Activated CD8-positive, alpha-beta T cell treated with anti-CD3 and anti-CD28 coated beads for 36 hours (primary cell): ENCODE measurements at regions not wholly inside any gene's neighbourhood (a gene's known extent, or its start where the extent isn't known, plus 50 kb on each side); places are given as distances from the start of the nearest gene placed in this dataset.
"Not testable (repeated sequence)": the region's sequence is repeated elsewhere in the genome, so short reads cannot be mapped to it uniquely, and the experiment has no call there.

ENCODE experiments used
- ATAC-seq: fragments of 200-7000 bp; cut with Tn5 transposase; one replicate; pipeline ENCODE4 v1.10.0; 2021; ENCODE audit warnings: mild to moderate bottlenecking, moderate library complexity
- CTCF ChIA-PET: fragments of 350-600 bp; sonication (Branson Sonifier 250); formaldehyde crosslinking; loops from one replicate; lab custom pipeline; 2021; ENCODE audit warnings: antibody characterized with exemption; lab: Charles Lee
- POLR2A ChIA-PET: fragments of 350-600 bp; sonication (Branson Sonifier 250); formaldehyde crosslinking; loops from one replicate; lab custom pipeline; 2021; ENCODE audit warnings: antibody characterized with exemption; lab: Charles Lee
- DNase-seq: peaks from one replicate; pipeline ENCODE4 v3.0.0-alpha.2; 2020
- H3K27ac Mint-ChIP-seq: one replicate; pipeline ENCODE4 v1.8.0; 2021; ENCODE audit warnings: mild to moderate bottlenecking, mixed read lengths
- H3K27me3 Mint-ChIP-seq: one replicate; pipeline ENCODE4 v1.8.0; 2021; ENCODE audit warnings: mixed read lengths
- H3K36me3 Mint-ChIP-seq: one replicate; pipeline ENCODE4 v1.8.0; 2021; ENCODE audit warnings: low read depth, mixed read lengths
- H3K4me1 Mint-ChIP-seq: one replicate; pipeline ENCODE4 v1.8.0; 2021; ENCODE audit warnings: low read depth, mixed read lengths
- H3K4me3 Mint-ChIP-seq: one replicate; pipeline ENCODE4 v1.8.0; 2021; ENCODE audit warnings: mild to moderate bottlenecking, moderate library complexity, mixed read lengths
- H3K9me3 Mint-ChIP-seq: one replicate; pipeline ENCODE4 v1.8.0; 2021; ENCODE audit warnings: mixed read lengths
- intact Hi-C: fragments of 100-400 bp; cut with micrococcal nuclease; formaldehyde crosslinking; loops from one replicate; pipeline ENCODE4 v1.10.0; 2022
- TF ChIP-seq, protein P1 (sequence below): fragments of 200-600 bp; IDR thresholded peaks from one replicate; pipeline ENCODE4 v1.8.0; 2022; ENCODE audit warnings: antibody characterized with exemption, mild to moderate bottlenecking

GRCh38 chr6:21935142-21935541 lies 341.6 kb downstream of the SOX4 start:
- TF ChIP-seq, protein P1, sequence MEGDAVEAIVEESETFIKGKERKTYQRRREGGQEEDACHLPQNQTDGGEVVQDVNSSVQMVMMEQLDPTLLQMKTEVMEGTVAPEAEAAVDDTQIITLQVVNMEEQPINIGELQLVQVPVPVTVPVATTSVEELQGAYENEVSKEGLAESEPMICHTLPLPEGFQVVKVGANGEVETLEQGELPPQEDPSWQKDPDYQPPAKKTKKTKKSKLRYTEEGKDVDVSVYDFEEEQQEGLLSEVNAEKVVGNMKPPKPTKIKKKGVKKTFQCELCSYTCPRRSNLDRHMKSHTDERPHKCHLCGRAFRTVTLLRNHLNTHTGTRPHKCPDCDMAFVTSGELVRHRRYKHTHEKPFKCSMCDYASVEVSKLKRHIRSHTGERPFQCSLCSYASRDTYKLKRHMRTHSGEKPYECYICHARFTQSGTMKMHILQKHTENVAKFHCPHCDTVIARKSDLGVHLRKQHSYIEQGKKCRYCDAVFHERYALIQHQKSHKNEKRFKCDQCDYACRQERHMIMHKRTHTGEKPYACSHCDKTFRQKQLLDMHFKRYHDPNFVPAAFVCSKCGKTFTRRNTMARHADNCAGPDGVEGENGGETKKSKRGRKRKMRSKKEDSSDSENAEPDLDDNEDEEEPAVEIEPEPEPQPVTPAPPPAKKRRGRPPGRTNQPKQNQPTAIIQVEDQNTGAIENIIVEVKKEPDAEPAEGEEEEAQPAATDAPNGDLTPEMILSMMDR: no peak
- Mint-ChIP-seq H3K27ac (no peak overlapping the region), H3K4me3 (no peak overlapping the region), H3K4me1 (no peaks in the 10 kb centered on the region), H3K27me3 (no peaks in the 10 kb centered on the region), H3K36me3 (no peaks in the 10 kb centered on the region), H3K9me3 (peaks cover 8% of the 10 kb centered on the region)
- ATAC-seq (no peak), DNase-seq (no peak)
- CTCF ChIA-PET: no interaction called here
- POLR2A ChIA-PET: no interaction called here
- intact Hi-C loops: no loop called here

- H3K36me3 Mint-ChIP-seq: no peaks in the 10 kb centered on the region
- DNase-seq (peak; percentile 48), ATAC-seq (no peak)
- no peak overlapping the region for H3K27ac Mint-ChIP-seq
- peaks cover 8% of the 10 kb centered on the region for H3K9me3 Mint-ChIP-seq
- no peaks in the 10 kb centered on the region for H3K4me1 Mint-ChIP-seq
- no peak overlapping the region for H3K4me3 Mint-ChIP-seq
- intact Hi-C loops: no loop called here
- TF ChIP-seq, protein P1: peak; percentile 48
- ChIA-PET CTCF (interaction anchor here (0.9 kb wide), 1 partner anchor 19 kb away, joined by 3 read pairs; no protein-coding TSS in a partner anchor), POLR2A (no interaction called here)
- H3K27me3 Mint-ChIP-seq: no peaks in the 10 kb centered on the region
These were observed 342.0 kb downstream of the SOX4 start for GRCh38 chr6:21935561-21936028.

DNA sequence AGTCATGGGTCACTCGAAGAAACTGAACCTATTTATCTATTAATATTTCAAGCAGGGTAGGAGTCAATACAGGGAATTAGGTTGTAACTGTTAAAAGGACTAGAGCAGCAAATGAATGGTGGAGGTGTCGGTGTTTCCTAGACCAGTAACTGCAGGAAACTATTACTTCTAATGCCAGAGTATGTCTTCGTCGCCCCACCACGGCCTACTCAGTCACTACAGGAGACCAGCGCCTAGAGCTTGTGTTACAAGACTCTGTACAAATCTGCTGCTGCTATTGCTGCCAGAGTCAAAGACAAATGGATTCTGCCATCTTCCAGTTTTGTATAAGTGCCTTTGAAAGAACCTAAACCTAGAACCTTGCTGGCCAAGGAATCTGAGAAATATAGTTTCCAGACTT lies 343.9 kb downstream of the SOX4 start:
- ChIA-PET POLR2A (no interaction called here), CTCF (no interaction called here)
- intact Hi-C loops: no loop called here
- Mint-ChIP-seq H3K36me3 (no peaks in the 10 kb centered on the region), H3K9me3 (peaks cover 5% of the 10 kb centered on the region), H3K27ac (no peak overlapping the region), H3K27me3 (no peaks in the 10 kb centered on the region), H3K4me1 (no peaks in the 10 kb centered on the region), H3K4me3 (no peak overlapping the region)
- ATAC-seq (no peak), DNase-seq (no peak)
- TF ChIP-seq, protein P1: no peak

DNA sequence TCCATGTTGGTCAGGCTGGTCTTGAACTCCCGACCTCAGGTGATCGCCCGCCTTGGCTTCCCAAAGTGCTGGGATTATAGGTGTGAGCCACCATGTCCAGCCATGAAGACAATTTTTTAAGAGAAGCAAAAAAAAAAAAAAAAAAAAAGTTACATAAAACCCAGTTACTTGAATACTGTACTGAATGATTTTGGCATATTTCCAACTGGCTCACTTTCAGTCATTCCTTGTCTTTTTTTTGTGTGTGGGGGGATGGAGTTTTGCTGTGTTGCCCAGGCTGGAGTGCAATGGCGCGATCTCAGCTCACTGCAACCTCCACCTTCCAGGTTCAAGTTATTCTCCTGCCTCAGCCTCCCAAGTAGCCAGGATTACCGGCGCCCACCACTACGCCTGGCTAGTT lies 345.5 kb downstream of the SOX4 start:
- H3K27me3 Mint-ChIP-seq, H3K9me3 Mint-ChIP-seq, POLR2A ChIA-PET, CTCF ChIA-PET, H3K36me3 Mint-ChIP-seq, ATAC-seq, H3K4me1 Mint-ChIP-seq, intact Hi-C loops, DNase-seq, H3K4me3 Mint-ChIP-seq, H3K27ac Mint-ChIP-seq: not testable (repeated sequence)

DNA sequence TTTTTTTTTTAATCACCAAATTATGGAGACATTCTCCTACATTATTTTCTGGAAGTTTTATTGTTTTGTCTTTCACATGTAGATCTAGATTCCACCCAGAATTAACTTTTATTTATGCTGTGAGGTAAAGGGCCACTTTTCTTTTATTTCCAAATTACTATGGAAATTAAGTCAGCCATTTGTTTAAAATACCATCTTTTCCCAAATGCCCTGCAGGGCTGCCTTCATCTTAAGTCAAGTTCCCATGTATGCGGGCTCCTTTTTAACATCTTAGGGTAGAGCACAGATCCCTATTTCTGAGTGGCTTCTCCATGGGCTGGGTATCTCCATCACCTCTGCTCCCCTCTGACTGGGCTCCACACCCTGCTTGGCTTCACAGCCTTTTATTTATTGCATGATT lies 348.4 kb downstream of the SOX4 start:
- POLR2A ChIA-PET: no interaction called here
- Mint-ChIP-seq H3K27ac (no peak overlapping the region), H3K9me3 (no peaks in the 10 kb centered on the region), H3K4me1 (no peaks in the 10 kb centered on the region), H3K27me3 (no peaks in the 10 kb centered on the region), H3K36me3 (no peaks in the 10 kb centered on the region), H3K4me3 (no peak overlapping the region)
- DNase-seq (no peak), ATAC-seq (no peak)
- CTCF ChIA-PET: no interaction called here
- TF ChIP-seq, protein P1: no peak
- intact Hi-C loops: no loop called here

DNA sequence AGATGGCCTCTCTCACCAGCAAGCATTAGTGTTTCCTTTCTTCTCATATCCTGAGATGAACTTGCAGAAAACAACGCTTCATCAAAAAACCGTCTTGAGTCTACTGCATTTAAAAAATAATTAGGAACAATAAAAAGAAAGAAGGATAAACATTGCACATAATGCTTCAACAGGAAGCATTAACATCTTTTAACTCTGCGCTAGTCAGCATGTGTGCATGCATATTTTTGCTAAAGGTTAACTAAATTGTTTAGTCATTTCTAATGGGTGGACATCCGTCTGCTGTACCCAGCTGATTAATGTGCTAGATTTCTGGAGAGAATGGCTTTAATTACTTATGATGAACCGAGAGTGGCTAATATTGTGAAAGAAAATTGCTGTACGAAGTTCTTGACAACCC lies 349.3 kb downstream of the SOX4 start:
- H3K4me3 Mint-ChIP-seq: no peak overlapping the region
- no peaks in the 10 kb centered on the region for H3K9me3 Mint-ChIP-seq
- no peaks in the 10 kb centered on the region for H3K27me3 Mint-ChIP-seq
- ATAC-seq: no peak
- POLR2A ChIA-PET: no interaction called here
- no peak overlapping the region for H3K27ac Mint-ChIP-seq
- CTCF ChIA-PET: no interaction called here
- H3K4me1 Mint-ChIP-seq: no peaks in the 10 kb centered on the region
- H3K36me3 Mint-ChIP-seq: no peaks in the 10 kb centered on the region
- no peak for DNase-seq
- intact Hi-C loops: no loop called here
- TF ChIP-seq, protein P1: no peak
